Smooth muscle cell (in vitro differentiated cells): ENCODE measurements at regions not wholly inside any gene's neighbourhood (a gene's known extent, or its start where the extent isn't known, plus 50 kb on each side); places are given as distances from the start of the nearest gene placed in this dataset.

ENCODE experiments used
- DNase-seq: peaks from one replicate; lab custom pipeline; 2025; ENCODE audit not compliant: unreplicated experiment; lab: John Stamatoyannopoulos, UW
- H2AFZ ChIP-seq: fragments of 200-600 bp; sonication (generic); 2 replicates; pipeline ENCODE4 v1.6.0; 2016; ENCODE audit warnings: antibody characterized with exemption, low read depth, mild to moderate bottlenecking
- H3F3A ChIP-seq: fragments of 200-600 bp; sonication (generic); 2 replicates; pipeline ENCODE4 v1.6.0; 2017; ENCODE audit warnings: antibody characterized with exemption, low read depth
- H3K27ac ChIP-seq: fragments of 200-600 bp; sonication (generic); 2 replicates; pipeline ENCODE4 v1.5.1; 2016; ENCODE audit warnings: low read depth, mild to moderate bottlenecking
- H3K27me3 ChIP-seq: fragments of 200-600 bp; sonication (generic); 2 replicates; pipeline ENCODE4 v1.6.1; 2016; ENCODE audit warnings: low read depth, mild to moderate bottlenecking
- H3K36me3 ChIP-seq: fragments of 200-600 bp; sonication (generic); 2 replicates; pipeline ENCODE4 v1.5.1; 2016; ENCODE audit warnings: low read depth
- H3K4me1 ChIP-seq: fragments of 200-600 bp; sonication (generic); 2 replicates; pipeline ENCODE4 v1.5.1; 2016; ENCODE audit warnings: low read depth
- H3K4me2 ChIP-seq: fragments of 200-600 bp; sonication (generic); 2 replicates; pipeline ENCODE4 v1.6.0; 2016; ENCODE audit warnings: mild to moderate bottlenecking
- H3K4me3 ChIP-seq: fragments of 200-600 bp; sonication (generic); 2 replicates; pipeline ENCODE4 v1.5.1; 2016; ENCODE audit warnings: mild to moderate bottlenecking
- H3K79me2 ChIP-seq: fragments of 200-600 bp; sonication (generic); 2 replicates; pipeline ENCODE4 v1.6.0; 2016; ENCODE audit warnings: low read depth, mild to moderate bottlenecking
- H3K9ac ChIP-seq: fragments of 200-600 bp; sonication (generic); 2 replicates; pipeline ENCODE4 v1.6.0; 2016; ENCODE audit warnings: low read depth
- H3K9me3 ChIP-seq: fragments of 200-600 bp; sonication (generic); replicated peaks from 2 replicates; pipeline ENCODE4 v1.5.1; 2016; ENCODE audit warnings: low read depth
- H4K20me1 ChIP-seq: fragments of 200-600 bp; sonication (generic); 2 replicates; pipeline ENCODE4 v1.6.0; 2016; ENCODE audit warnings: low read depth
- WGBS: methylation state at CpG from one replicate; pipeline ENCODE4 v1.1.7; 2016; ENCODE audit warnings: low lambda C conversion rate; 5-methylcytosine and 5-hydroxymethylcytosine counted together
- TF ChIP-seq, protein P1 (sequence below): fragments of 200-600 bp; sonication (generic); IDR thresholded peaks from 2 replicates; pipeline ENCODE4 v1.5.1; 2017; ENCODE audit warnings: borderline replicate concordance, mild to moderate bottlenecking, antibody characterized with exemption; ENCODE audit not compliant: insufficient read depth, poor library complexity, severe bottlenecking

DNA sequence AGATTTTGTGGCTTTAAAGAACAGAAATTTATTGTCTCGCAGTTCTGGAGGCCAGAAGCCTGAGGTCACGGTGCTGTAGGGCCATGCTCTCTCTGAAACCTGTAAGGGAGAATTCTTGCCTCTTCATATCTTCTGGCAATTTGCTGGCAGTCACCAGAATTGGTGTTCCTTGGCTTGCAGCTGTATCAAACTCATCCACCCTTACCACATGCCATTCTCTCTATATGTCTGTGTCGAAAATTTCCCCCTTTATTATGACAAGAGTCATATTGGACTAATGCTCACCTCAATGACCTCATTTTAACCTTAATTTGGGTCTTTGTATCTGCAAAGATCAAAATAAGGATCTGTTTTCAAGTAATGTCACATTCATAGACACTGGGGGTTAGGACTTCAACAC is 266.7 kb downstream of the IL20RB start:
- no peak overlapping the region for H3K4me2 ChIP-seq
- DNase-seq = no peak
- H3K36me3 ChIP-seq = no peaks in the 10 kb centered on the region
- no peaks in the 10 kb centered on the region for H3F3A ChIP-seq
- H3K79me2 ChIP-seq = no peaks in the 10 kb centered on the region
- 94% methylated on average over 3 of the region's 3 CpGs for WGBS
- no peak overlapping the region for H2AFZ ChIP-seq
- no peak overlapping the region for H3K4me3 ChIP-seq
- no peaks in the 10 kb centered on the region for H3K9me3 ChIP-seq
- H3K9ac ChIP-seq = no peak overlapping the region
- H4K20me1 ChIP-seq = no peaks in the 10 kb centered on the region
- no peaks in the 10 kb centered on the region for H3K4me1 ChIP-seq
- H3K27ac ChIP-seq = no peak overlapping the region
- TF ChIP-seq, protein P1, sequence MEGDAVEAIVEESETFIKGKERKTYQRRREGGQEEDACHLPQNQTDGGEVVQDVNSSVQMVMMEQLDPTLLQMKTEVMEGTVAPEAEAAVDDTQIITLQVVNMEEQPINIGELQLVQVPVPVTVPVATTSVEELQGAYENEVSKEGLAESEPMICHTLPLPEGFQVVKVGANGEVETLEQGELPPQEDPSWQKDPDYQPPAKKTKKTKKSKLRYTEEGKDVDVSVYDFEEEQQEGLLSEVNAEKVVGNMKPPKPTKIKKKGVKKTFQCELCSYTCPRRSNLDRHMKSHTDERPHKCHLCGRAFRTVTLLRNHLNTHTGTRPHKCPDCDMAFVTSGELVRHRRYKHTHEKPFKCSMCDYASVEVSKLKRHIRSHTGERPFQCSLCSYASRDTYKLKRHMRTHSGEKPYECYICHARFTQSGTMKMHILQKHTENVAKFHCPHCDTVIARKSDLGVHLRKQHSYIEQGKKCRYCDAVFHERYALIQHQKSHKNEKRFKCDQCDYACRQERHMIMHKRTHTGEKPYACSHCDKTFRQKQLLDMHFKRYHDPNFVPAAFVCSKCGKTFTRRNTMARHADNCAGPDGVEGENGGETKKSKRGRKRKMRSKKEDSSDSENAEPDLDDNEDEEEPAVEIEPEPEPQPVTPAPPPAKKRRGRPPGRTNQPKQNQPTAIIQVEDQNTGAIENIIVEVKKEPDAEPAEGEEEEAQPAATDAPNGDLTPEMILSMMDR = no peak
- no peaks in the 10 kb centered on the region for H3K27me3 ChIP-seq

DNA sequence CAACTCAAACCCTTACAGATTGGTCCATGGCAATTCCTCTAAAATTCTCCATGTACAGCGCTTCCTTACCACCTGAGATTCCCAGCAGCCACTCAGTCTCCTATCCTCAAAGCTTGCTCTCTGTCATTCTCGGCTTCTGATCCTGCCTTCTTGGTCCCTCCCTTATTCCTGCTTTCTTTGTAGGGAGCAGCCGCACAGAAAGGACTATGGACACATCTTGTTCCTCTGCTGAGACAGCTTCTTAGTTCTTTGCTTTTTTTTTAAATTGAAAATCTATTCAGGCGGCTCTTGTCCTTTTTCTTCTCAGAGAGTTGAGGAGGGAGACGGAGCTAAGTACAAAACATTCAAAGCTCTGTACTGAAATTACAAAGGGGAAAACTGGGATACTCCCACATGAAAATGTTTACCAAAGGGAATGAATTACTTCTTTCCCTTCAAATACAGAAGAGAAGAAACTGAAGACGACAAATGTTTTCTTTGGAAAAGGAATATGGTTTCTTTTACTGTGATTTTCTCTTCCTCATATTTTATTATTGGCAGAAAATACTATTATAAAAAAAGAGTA is 285.1 kb downstream of the IL20RB start:
- Histone ChIP-seq H3K9ac (no peak overlapping the region), H2AFZ (no peak overlapping the region), H3K4me1 (no peaks in the 10 kb centered on the region), H3K79me2 (no peaks in the 10 kb centered on the region), H3K9me3 (no peaks in the 10 kb centered on the region), H3K27ac (no peak overlapping the region), H3K27me3 (no peaks in the 10 kb centered on the region), H3K36me3 (no peaks in the 10 kb centered on the region), H3F3A (no peaks in the 10 kb centered on the region), H3K4me2 (no peak overlapping the region), H3K4me3 (no peak overlapping the region), H4K20me1 (no peaks in the 10 kb centered on the region)
- WGBS = 95% methylated on average over 6 of the region's 6 CpGs
- TF ChIP-seq, protein P1 = no peak
- DNase-seq = no peak

DNA sequence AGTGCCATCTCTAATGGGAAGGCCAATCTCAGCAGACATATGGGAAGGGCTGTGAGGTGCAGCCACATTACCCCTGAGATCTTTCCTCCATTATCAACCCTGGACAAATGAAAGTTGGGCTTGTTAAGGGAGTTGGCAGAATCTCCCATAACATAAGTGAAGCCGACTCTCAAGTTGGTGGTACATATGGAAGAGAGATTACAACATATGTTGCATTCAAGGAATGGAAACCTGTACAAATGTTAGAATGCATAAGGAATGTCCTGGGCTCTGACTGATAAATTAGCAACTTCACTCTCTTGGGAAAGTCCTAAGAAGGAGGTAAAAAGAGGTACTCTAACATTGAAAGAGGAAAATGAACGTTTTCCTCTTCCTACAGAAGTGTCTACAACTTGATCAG is 288.7 kb downstream of the IL20RB start:
- Histone ChIP-seq H3F3A (no peaks in the 10 kb centered on the region), H3K9me3 (no peaks in the 10 kb centered on the region), H3K27ac (no peak overlapping the region), H2AFZ (no peak overlapping the region), H3K4me3 (no peak overlapping the region), H3K4me2 (no peak overlapping the region), H3K36me3 (no peaks in the 10 kb centered on the region), H3K4me1 (no peaks in the 10 kb centered on the region), H3K79me2 (no peaks in the 10 kb centered on the region), H3K9ac (no peak overlapping the region), H4K20me1 (no peaks in the 10 kb centered on the region), H3K27me3 (no peaks in the 10 kb centered on the region)
- no peak for DNase-seq
- 84% methylated on average over 2 of the region's 2 CpGs for WGBS
- TF ChIP-seq, protein P1 = no peak

DNA sequence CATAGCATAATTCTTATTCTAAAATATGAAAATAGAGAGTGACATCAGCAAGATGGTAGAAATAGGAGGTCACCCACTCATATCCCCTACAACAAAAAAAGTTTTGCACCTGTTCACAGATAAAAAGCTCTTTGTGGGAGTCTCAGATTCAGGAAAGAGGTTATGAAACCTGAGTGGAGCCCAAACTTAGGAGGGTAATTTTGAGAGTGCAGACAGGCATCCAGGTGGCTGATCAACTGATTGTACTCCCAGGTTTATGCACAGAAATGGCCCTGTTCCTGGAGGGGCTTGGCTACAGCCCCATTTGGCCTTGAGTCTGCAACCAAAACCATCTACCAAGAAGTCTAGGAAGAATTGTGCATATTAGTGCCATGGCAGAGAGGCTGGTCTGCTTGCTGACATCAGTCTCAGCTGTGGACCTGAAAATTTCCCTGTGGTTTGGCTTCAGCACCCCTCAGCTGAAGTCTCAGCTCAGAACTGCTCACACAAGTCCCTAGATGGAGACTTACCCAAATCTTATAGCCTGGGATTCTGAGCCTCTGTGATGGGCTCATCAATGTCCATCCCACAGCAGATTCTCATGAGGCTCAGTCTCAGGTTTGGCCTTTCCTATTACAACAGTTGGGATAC is 291.6 kb downstream of the IL20RB start:
- no peak overlapping the region for H2AFZ ChIP-seq
- no peak overlapping the region for H3K27ac ChIP-seq
- H3K9ac ChIP-seq = no peak overlapping the region
- no peak overlapping the region for H3K4me2 ChIP-seq
- no peak for DNase-seq
- no peaks in the 10 kb centered on the region for H4K20me1 ChIP-seq
- H3K9me3 ChIP-seq = no peaks in the 10 kb centered on the region
- H3K36me3 ChIP-seq = no peaks in the 10 kb centered on the region
- H3K4me1 ChIP-seq = no peaks in the 10 kb centered on the region
- no peaks in the 10 kb centered on the region for H3K27me3 ChIP-seq
- H3K79me2 ChIP-seq = no peaks in the 10 kb centered on the region
- H3F3A ChIP-seq = no peaks in the 10 kb centered on the region
- TF ChIP-seq, protein P1 = no peak
- H3K4me3 ChIP-seq = no peak overlapping the region
